Suprapubic skin (tissue), 4 donors: ENCODE measurements at regions not wholly inside any gene's neighbourhood (a gene's known extent, or its start where the extent isn't known, plus 50 kb on each side); places are given as distances from the start of the nearest gene placed in this dataset.

ENCODE experiments used
- DNase-seq, 2 donors: peaks; one replicate each; pipeline ENCODE4 v3.0.0-alpha.2; 2019; ENCODE audit warnings: low spot score in 2 of 2
- H3K27ac ChIP-seq: fragments of 200-600 bp; sonication (generic); one replicate; pipeline ENCODE4 v1.5.1; 2019
- H3K27me3 ChIP-seq: fragments of 200-600 bp; sonication (generic); one replicate; pipeline ENCODE4 v1.5.1; 2019
- H3K36me3 ChIP-seq: fragments of 200-600 bp; sonication (generic); one replicate; pipeline ENCODE4 v1.5.1; 2019
- H3K4me1 ChIP-seq: fragments of 200-600 bp; sonication (generic); one replicate; pipeline ENCODE4 v1.5.1; 2019
- H3K4me3 ChIP-seq: fragments of 200-600 bp; sonication (generic); one replicate; pipeline ENCODE4 v1.5.1; 2019; ENCODE audit warnings: mild to moderate bottlenecking
- H3K9me3 ChIP-seq: fragments of 200-600 bp; sonication (generic); one replicate; pipeline ENCODE4 v1.5.1; 2019
- CTCF ChIP-seq, 2 donors: fragments of 200-600 bp in 1 of 2; fragments of 450-650 bp in 1 of 2; sonication (generic) in 1 of 2; IDR thresholded peaks; one replicate each; pipeline ENCODE4 v1.5.1; 2016 to 2019; ENCODE audit warnings: antibody characterized with exemption in 2 of 2, mild to moderate bottlenecking in 1 of 2, moderate library complexity in 1 of 2
- EP300 ChIP-seq: sonication (generic); formaldehyde crosslinking; IDR thresholded peaks from one replicate; pipeline ENCODE4 v1.6.1; 2017; ENCODE audit warnings: antibody characterized with exemption
- POLR2A ChIP-seq, 2 donors: fragments of 450-650 bp; IDR thresholded peaks; one replicate each; pipeline ENCODE4 v1.6.1; 2017; ENCODE audit warnings: antibody characterized with exemption in 2 of 2, mild to moderate bottlenecking in 2 of 2, moderate library complexity in 2 of 2
- POLR2AphosphoS5 ChIP-seq, 3 donors: sonication (generic); formaldehyde crosslinking; IDR thresholded peaks; one replicate each; pipeline ENCODE4 v1.6.1; 2017; ENCODE audit warnings: antibody characterized with exemption in 3 of 3
- WGBS: methylation state at CpG from one replicate; pipeline ENCODE4 v1.1.5; 2018; 5-methylcytosine and 5-hydroxymethylcytosine counted together

GRCh38 chr22:48887394-48888332 is 940.0 kb downstream of the BRD1 start:
- WGBS, result 77% methylated on average over 3 of the region's 3 CpGs

GRCh38 chr22:48886604-48887393 is 940.9 kb downstream of the BRD1 start:
- Histone ChIP-seq H3K4me1 (no peaks in the 10 kb centered on the region), H3K27me3 (peaks cover 35% of the 10 kb centered on the region), H3K27ac (no peak overlapping the region), H3K36me3 (no peaks in the 10 kb centered on the region), H3K9me3 (no peaks in the 10 kb centered on the region), H3K4me3 (no peak overlapping the region)
- WGBS, result 88% methylated on average over 17 of the region's 22 CpGs
- DNase-seq, result peak in 1 of 2 donors; percentile 76
- TF ChIP-seq CTCF (IDR thresholded peaks at IDR 0.05) (no peak), POLR2A (IDR thresholded peaks at IDR 0.05) (no peak), EP300 (no peak), POLR2AphosphoS5 (IDR thresholded peaks at IDR 0.05) (no peak)

More at GRCh38 chr22:48887394-48888332, 940.0 kb downstream of the BRD1 start:
- TF ChIP-seq EP300, result no peak
- no peak for TF ChIP-seq CTCF (IDR thresholded peaks at IDR 0.05)
- no peak for TF ChIP-seq POLR2A (IDR thresholded peaks at IDR 0.05)
- no peak for TF ChIP-seq POLR2AphosphoS5 (IDR thresholded peaks at IDR 0.05)
- no peaks in the 10 kb centered on the region for H3K4me1 ChIP-seq
- H3K27me3 ChIP-seq, result peaks cover 42% of the 10 kb centered on the region
- no peak overlapping the region for H3K27ac ChIP-seq
- H3K4me3 ChIP-seq, result no peak overlapping the region
- H3K9me3 ChIP-seq, result no peaks in the 10 kb centered on the region
- H3K36me3 ChIP-seq, result no peaks in the 10 kb centered on the region
- peak in 1 of 2 donors; percentile 18 for DNase-seq

GRCh38 chr22:48885919-48886305 is 941.8 kb downstream of the BRD1 start:
- no peak overlapping the region for H3K4me3 ChIP-seq
- H3K27ac ChIP-seq, result no peak overlapping the region
- H3K36me3 ChIP-seq, result no peaks in the 10 kb centered on the region
- H3K4me1 ChIP-seq, result no peaks in the 10 kb centered on the region
- H3K9me3 ChIP-seq, result no peaks in the 10 kb centered on the region
- TF ChIP-seq CTCF (IDR thresholded peaks at IDR 0.05) (no peak), POLR2AphosphoS5 (IDR thresholded peaks at IDR 0.05) (no peak), POLR2A (IDR thresholded peaks at IDR 0.05) (no peak), EP300 (no peak)
- WGBS, result 83% methylated on average over 9 of the region's 9 CpGs
- peak in 1 of 2 donors; percentile 55 for DNase-seq
- H3K27me3 ChIP-seq, result peaks cover 35% of the 10 kb centered on the region

GRCh38 chr22:48885271-48885918 is 942.3 kb downstream of the BRD1 start:
- peaks cover 35% of the 10 kb centered on the region for H3K27me3 ChIP-seq
- no peaks in the 10 kb centered on the region for H3K4me1 ChIP-seq
- DNase-seq, result peak; percentile 50 to 64
- no peak for TF ChIP-seq POLR2A (IDR thresholded peaks at IDR 0.05)
- TF ChIP-seq CTCF (IDR thresholded peaks at IDR 0.05), result no peak
- TF ChIP-seq POLR2AphosphoS5 (IDR thresholded peaks at IDR 0.05), result no peak
- no peak for TF ChIP-seq EP300
- 41% methylated on average over 16 of the region's 18 CpGs for whole genome bisulfite sequencing
- no peak overlapping the region for H3K27ac ChIP-seq
- H3K36me3 ChIP-seq, result no peaks in the 10 kb centered on the region
- no peak overlapping the region for H3K4me3 ChIP-seq
- no peaks in the 10 kb centered on the region for H3K9me3 ChIP-seq
